ENCODE measurements at regions not wholly inside any gene's neighbourhood (a gene's known extent, or its start where the extent isn't known, plus 50 kb on each side); places are given as distances from the start of the nearest gene placed in this dataset.
"Not testable (repeated sequence)": the region's sequence is repeated elsewhere in the genome, so short reads cannot be mapped to it uniquely, and the experiment has no call there.

GRCh38 chr2:118576109-118576855, 271.2 kb downstream of the EN1 start:
- WGBS (ENCODE audit: insufficient coverage), result 40% methylated on average over 3 of the region's 3 CpGs
- H3K36me3 ChIP-seq (ENCODE audit: control insufficient read depth, insufficient read depth, low read length), result no peaks in the 10 kb centered on the region
- no peak overlapping the region for H3K4me3 ChIP-seq (ENCODE audit: low read depth, low read length)
- DNase-seq (ENCODE audit: low read depth in 4 of 6, low spot score in 6 of 6), result peak in 1 of 6 donors; percentile 15
- H3K27me3 ChIP-seq (ENCODE audit: control insufficient read depth, insufficient read depth, low read length), result no peaks in the 10 kb centered on the region
- no peaks in the 10 kb centered on the region for H3K9me3 ChIP-seq (ENCODE audit: control insufficient read depth, insufficient read depth, low read length)
- no peaks in the 10 kb centered on the region for H3K4me1 ChIP-seq (ENCODE audit: control insufficient read depth, insufficient read depth, low read length)
- no peak overlapping the region for H3K27ac ChIP-seq (ENCODE audit: low read depth, low read length)

GRCh38 chr2:118572380-118572779, 275.1 kb downstream of the EN1 start:
- DNase-seq (ENCODE audit: low read depth in 4 of 6, low spot score in 6 of 6); H3K27ac ChIP-seq (ENCODE audit: low read depth, low read length); H3K36me3 ChIP-seq (ENCODE audit: control insufficient read depth, insufficient read depth, low read length); H3K9me3 ChIP-seq (ENCODE audit: control insufficient read depth, insufficient read depth, low read length); H3K27me3 ChIP-seq (ENCODE audit: control insufficient read depth, insufficient read depth, low read length); H3K4me1 ChIP-seq (ENCODE audit: control insufficient read depth, insufficient read depth, low read length); H3K4me3 ChIP-seq (ENCODE audit: low read depth, low read length): not testable (repeated sequence)
- no CpG with 5 or more reads among the region's 6 CpGs for WGBS (ENCODE audit: insufficient coverage)

GRCh38 chr2:118569876-118570535, 277.4 kb downstream of the EN1 start:
- no peak overlapping the region for H3K4me3 ChIP-seq (ENCODE audit: low read depth, low read length)
- peaks cover 8% of the 10 kb centered on the region for H3K4me1 ChIP-seq (ENCODE audit: control insufficient read depth, insufficient read depth, low read length)
- H3K9me3 ChIP-seq (ENCODE audit: control insufficient read depth, insufficient read depth, low read length), result no peaks in the 10 kb centered on the region
- DNase-seq (ENCODE audit: low read depth in 4 of 6, low spot score in 6 of 6), result peak in 1 of 6 donors; percentile 67
- H3K27me3 ChIP-seq (ENCODE audit: control insufficient read depth, insufficient read depth, low read length), result peaks cover 2% of the 10 kb centered on the region
- H3K36me3 ChIP-seq (ENCODE audit: control insufficient read depth, insufficient read depth, low read length), result no peaks in the 10 kb centered on the region
- H3K27ac ChIP-seq (ENCODE audit: low read depth, low read length), result no peak overlapping the region
- WGBS (ENCODE audit: insufficient coverage), result 57% methylated on average over 1 of the region's 2 CpGs

GRCh38 chr2:118568700-118569099, 278.7 kb downstream of the EN1 start:
- no peaks in the 10 kb centered on the region for H3K36me3 ChIP-seq (ENCODE audit: control insufficient read depth, insufficient read depth, low read length)
- H3K27me3 ChIP-seq (ENCODE audit: control insufficient read depth, insufficient read depth, low read length), result peaks cover 2% of the 10 kb centered on the region
- 29% methylated on average over 2 of the region's 5 CpGs for WGBS (ENCODE audit: insufficient coverage)
- peaks cover 8% of the 10 kb centered on the region for H3K4me1 ChIP-seq (ENCODE audit: control insufficient read depth, insufficient read depth, low read length)
- H3K27ac ChIP-seq (ENCODE audit: low read depth, low read length), result no peak overlapping the region
- H3K4me3 ChIP-seq (ENCODE audit: low read depth, low read length), result no peak overlapping the region
- no peaks in the 10 kb centered on the region for H3K9me3 ChIP-seq (ENCODE audit: control insufficient read depth, insufficient read depth, low read length)
- peak in 1 of 6 donors; percentile 66 for DNase-seq (ENCODE audit: low read depth in 4 of 6, low spot score in 6 of 6)

- H3K27ac ChIP-seq (ENCODE audit: low read depth, low read length), result no peak overlapping the region
- H3K9me3 ChIP-seq (ENCODE audit: control insufficient read depth, insufficient read depth, low read length), result no peaks in the 10 kb centered on the region
- peaks cover 2% of the 10 kb centered on the region for H3K27me3 ChIP-seq (ENCODE audit: control insufficient read depth, insufficient read depth, low read length)
- no peaks in the 10 kb centered on the region for H3K36me3 ChIP-seq (ENCODE audit: control insufficient read depth, insufficient read depth, low read length)
- DNase-seq (ENCODE audit: low read depth in 4 of 6, low spot score in 6 of 6), result no peak
- 43% methylated on average over 3 of the region's 5 CpGs for WGBS (ENCODE audit: insufficient coverage)
- H3K4me1 ChIP-seq (ENCODE audit: control insufficient read depth, insufficient read depth, low read length), result peaks cover 7% of the 10 kb centered on the region
- no peak overlapping the region for H3K4me3 ChIP-seq (ENCODE audit: low read depth, low read length)
These were observed 281.5 kb downstream of the EN1 start for GRCh38 chr2:118565786-118566540.

GRCh38 chr2:118565301-118565700, 282.1 kb downstream of the EN1 start:
- Histone ChIP-seq H3K4me3 (ENCODE audit: low read depth, low read length) (no peak overlapping the region), H3K9me3 (ENCODE audit: control insufficient read depth, insufficient read depth, low read length) (no peaks in the 10 kb centered on the region), H3K27ac (ENCODE audit: low read depth, low read length) (no peak overlapping the region), H3K27me3 (ENCODE audit: control insufficient read depth, insufficient read depth, low read length) (peaks cover 2% of the 10 kb centered on the region), H3K4me1 (ENCODE audit: control insufficient read depth, insufficient read depth, low read length) (peaks cover 4% of the 10 kb centered on the region), H3K36me3 (ENCODE audit: control insufficient read depth, insufficient read depth, low read length) (no peaks in the 10 kb centered on the region)
- WGBS (ENCODE audit: insufficient coverage), result 76% methylated on average over 2 of the region's 6 CpGs
- DNase-seq (ENCODE audit: low read depth in 4 of 6, low spot score in 6 of 6), result no peak

GRCh38 chr2:118562144-118562543, 285.3 kb downstream of the EN1 start:
- Histone ChIP-seq H3K36me3 (ENCODE audit: control insufficient read depth, insufficient read depth, low read length) (no peaks in the 10 kb centered on the region), H3K9me3 (ENCODE audit: control insufficient read depth, insufficient read depth, low read length) (no peaks in the 10 kb centered on the region), H3K27me3 (ENCODE audit: control insufficient read depth, insufficient read depth, low read length) (peaks cover 2% of the 10 kb centered on the region), H3K4me1 (ENCODE audit: control insufficient read depth, insufficient read depth, low read length) (no peaks in the 10 kb centered on the region), H3K4me3 (ENCODE audit: low read depth, low read length) (no peak overlapping the region), H3K27ac (ENCODE audit: low read depth, low read length) (no peak overlapping the region)
- 96% methylated on average over 4 of the region's 5 CpGs for WGBS (ENCODE audit: insufficient coverage)
- no peak for DNase-seq (ENCODE audit: low read depth in 4 of 6, low spot score in 6 of 6)

GRCh38 chr2:118558846-118559245, 288.6 kb downstream of the EN1 start:
- no peak for DNase-seq (ENCODE audit: low read depth in 4 of 6, low spot score in 6 of 6)
- no CpG with 5 or more reads among the region's 1 CpG for WGBS (ENCODE audit: insufficient coverage)
- Histone ChIP-seq H3K9me3 (ENCODE audit: control insufficient read depth, insufficient read depth, low read length) (no peaks in the 10 kb centered on the region), H3K4me1 (ENCODE audit: control insufficient read depth, insufficient read depth, low read length) (no peaks in the 10 kb centered on the region), H3K36me3 (ENCODE audit: control insufficient read depth, insufficient read depth, low read length) (no peaks in the 10 kb centered on the region), H3K27me3 (ENCODE audit: control insufficient read depth, insufficient read depth, low read length) (no peaks in the 10 kb centered on the region), H3K27ac (ENCODE audit: low read depth, low read length) (no peak overlapping the region), H3K4me3 (ENCODE audit: low read depth, low read length) (no peak overlapping the region)

- Histone ChIP-seq H3K9me3 (ENCODE audit: control insufficient read depth, insufficient read depth, low read length) (no peaks in the 10 kb centered on the region), H3K36me3 (ENCODE audit: control insufficient read depth, insufficient read depth, low read length) (no peaks in the 10 kb centered on the region), H3K4me1 (ENCODE audit: control insufficient read depth, insufficient read depth, low read length) (no peaks in the 10 kb centered on the region), H3K4me3 (ENCODE audit: low read depth, low read length) (no peak overlapping the region), H3K27ac (ENCODE audit: low read depth, low read length) (no peak overlapping the region), H3K27me3 (ENCODE audit: control insufficient read depth, insufficient read depth, low read length) (no peaks in the 10 kb centered on the region)
- WGBS (ENCODE audit: insufficient coverage), result 89% methylated on average over 7 of the region's 9 CpGs
- no peak for DNase-seq (ENCODE audit: low read depth in 4 of 6, low spot score in 6 of 6)
These were observed 289.7 kb downstream of the EN1 start for GRCh38 chr2:118557791-118558190.
